HUES64 (cell line): ENCODE measurements at regions not wholly inside any gene's neighbourhood (a gene's known extent, or its start where the extent isn't known, plus 50 kb on each side); places are given as distances from the start of the nearest gene placed in this dataset.
A peak's percentile ranks its signal among the peaks of the same experiment; 100 is the strongest.
"Not testable (repeated sequence)": the region's sequence is repeated elsewhere in the genome, so short reads cannot be mapped to it uniquely, and the experiment has no call there.

ENCODE experiments used
- H3K27ac ChIP-seq: 2 replicates; pipeline ENCODE4 v1.7.0; 2013; ENCODE audit warnings: low read depth, low read length, inconsistent platforms
- H3K27me3 ChIP-seq: 2 replicates; pipeline ENCODE4 v1.6.1; 2013; ENCODE audit warnings: mild to moderate bottlenecking, low read length; ENCODE audit not compliant: insufficient read depth
- H3K36me3 ChIP-seq: 2 replicates; pipeline ENCODE4 v1.6.1; 2013; ENCODE audit warnings: mild to moderate bottlenecking, low read length; ENCODE audit not compliant: insufficient read depth
- H3K4me1 ChIP-seq: 2 replicates; pipeline ENCODE4 v1.6.1; 2013; ENCODE audit warnings: mild to moderate bottlenecking, low read length, moderate library complexity; ENCODE audit not compliant: insufficient read depth
- H3K4me3 ChIP-seq: 2 replicates; pipeline ENCODE4 v1.5.1; 2013; ENCODE audit warnings: mild to moderate bottlenecking, low read length, moderate library complexity
- H3K9ac ChIP-seq: 2 replicates; pipeline ENCODE4 v1.6.1; 2013; ENCODE audit warnings: mild to moderate bottlenecking, low read depth, low read length
- H3K9me3 ChIP-seq: 2 replicates; pipeline ENCODE4 v1.6.1; 2013; ENCODE audit warnings: low read depth, low read length; ENCODE audit not compliant: insufficient read depth
- WGBS: fragments of 150-250, 120-280 bp; methylation state at CpG from one replicate; pipeline ENCODE4 v1.1.7; 2013; ENCODE audit warnings: missing lambda C conversion rate; 5-methylcytosine and 5-hydroxymethylcytosine counted together

DNA sequence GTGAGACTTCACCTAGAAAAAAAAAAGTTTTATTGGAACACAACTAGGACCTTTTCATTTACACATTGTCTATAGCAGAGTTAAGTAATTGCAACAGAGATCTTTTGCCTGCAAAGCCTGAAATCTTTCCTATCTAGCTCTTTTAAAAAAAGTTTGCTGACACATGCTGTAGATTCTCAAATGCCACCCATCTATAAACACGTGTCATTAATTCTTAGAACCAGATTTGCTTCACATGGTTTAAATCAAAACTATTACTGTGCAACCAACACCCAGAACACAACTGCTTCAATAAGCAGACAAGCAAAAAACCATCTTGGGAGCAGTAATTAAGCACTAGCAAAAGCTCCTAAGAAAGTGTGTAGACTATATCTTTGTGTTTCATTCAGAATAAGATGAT lies 55.0 kb downstream of the OXSM start:
- no peak overlapping the region for H3K4me3 ChIP-seq
- no peak overlapping the region for H3K27ac ChIP-seq
- H3K4me1 ChIP-seq, result no peaks in the 10 kb centered on the region
- H3K9me3 ChIP-seq, result no peaks in the 10 kb centered on the region
- WGBS, result 86% methylated on average over 1 of the region's 1 CpG
- no peaks in the 10 kb centered on the region for H3K36me3 ChIP-seq
- H3K9ac ChIP-seq, result no peak overlapping the region
- no peaks in the 10 kb centered on the region for H3K27me3 ChIP-seq

DNA sequence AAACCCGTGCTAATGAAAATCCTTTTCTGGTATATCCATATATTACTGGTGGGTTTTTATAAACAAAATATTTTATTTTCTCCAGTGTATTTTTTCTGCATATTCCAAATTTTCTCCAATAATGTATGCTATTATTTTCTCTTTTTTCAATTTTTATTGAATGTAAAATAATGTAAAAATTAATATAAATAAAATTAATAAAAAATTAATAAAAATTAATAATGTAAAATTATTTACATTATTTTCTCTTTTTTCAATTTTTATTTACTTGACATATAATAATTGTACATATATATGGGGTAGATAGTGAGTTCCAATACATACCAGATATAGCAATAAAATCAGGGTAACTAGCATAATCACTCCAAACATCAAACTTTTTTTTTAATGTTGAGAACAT lies 56.4 kb downstream of the OXSM start:
- peaks cover 4% of the 10 kb centered on the region; the same call in 1 of the 2 replicates for H3K9me3 ChIP-seq
- no peaks in the 10 kb centered on the region for H3K36me3 ChIP-seq
- no peaks in the 10 kb centered on the region for H3K27me3 ChIP-seq
- H3K4me3 ChIP-seq, result no peak overlapping the region
- H3K4me1 ChIP-seq, result no peaks in the 10 kb centered on the region
- H3K27ac ChIP-seq, result no peak overlapping the region
- no peak overlapping the region for H3K9ac ChIP-seq
- WGBS, result no CpG with 5 or more reads among the region's 1 CpG

DNA sequence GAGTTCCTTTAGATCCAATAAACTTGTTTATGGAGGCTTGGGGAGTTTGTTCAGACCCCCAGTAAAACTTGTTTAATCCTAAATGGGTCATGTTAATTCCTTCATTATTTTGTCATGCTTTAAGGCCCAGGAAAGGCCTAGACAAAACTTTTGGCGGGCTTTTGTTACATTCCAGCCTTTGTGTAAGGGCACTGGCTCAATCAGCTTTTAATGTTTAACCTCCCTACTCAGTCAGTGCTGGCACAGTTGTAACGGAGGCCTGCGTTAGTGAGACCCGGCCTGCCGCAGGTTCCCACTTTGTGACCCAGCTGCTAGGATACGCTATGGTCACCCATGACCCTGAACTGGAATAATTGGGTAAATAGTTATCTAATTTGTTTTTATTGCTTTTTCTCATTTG lies 59.2 kb downstream of the OXSM start:
- Histone ChIP-seq H3K27ac (0 out of 2 replicates have a peak overlapping the region, but pooled peaks have one; percentile 20), H3K9ac (no peak overlapping the region), H3K4me3 (no peak overlapping the region), H3K36me3 (no peaks in the 10 kb centered on the region), H3K27me3 (no peaks in the 10 kb centered on the region), H3K4me1 (no peaks in the 10 kb centered on the region; the same call in 1 of the 2 replicates), H3K9me3 (peaks cover 4% of the 10 kb centered on the region; the same call in 1 of the 2 replicates)
- WGBS, result 93% methylated on average over 6 of the region's 6 CpGs

DNA sequence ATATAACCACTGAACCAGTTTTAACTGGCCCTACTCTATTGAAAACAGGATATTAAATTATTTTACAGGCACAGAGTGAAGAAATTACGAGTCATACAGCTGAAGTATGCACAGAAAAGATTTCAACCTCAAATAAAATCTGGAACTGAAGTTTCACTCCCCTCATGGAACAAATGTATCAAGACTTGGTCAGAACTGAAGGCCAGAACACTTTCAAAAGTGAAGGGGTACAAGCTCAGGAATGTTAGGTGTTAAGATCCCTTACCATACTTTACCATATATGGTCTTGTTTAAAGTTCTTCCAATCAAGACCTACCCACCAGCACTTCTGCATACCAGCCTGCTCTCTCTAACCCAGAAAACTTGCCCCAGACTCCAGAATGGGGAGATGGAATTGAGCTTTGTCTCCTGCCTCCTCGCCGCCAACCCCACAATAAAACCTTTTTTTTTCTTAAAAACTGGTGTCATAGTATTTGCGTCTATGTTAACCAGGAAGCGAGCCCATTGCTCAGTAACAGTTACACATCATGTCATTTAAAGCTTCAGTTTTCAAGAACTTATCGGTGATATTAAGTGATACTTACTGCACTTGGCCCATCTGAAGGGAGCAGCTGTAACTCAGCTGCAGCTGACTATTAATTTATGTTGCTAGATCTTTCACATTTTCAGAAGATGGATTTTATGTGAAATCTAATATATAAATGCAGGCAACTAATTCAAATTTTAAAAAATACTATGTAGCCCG lies 59.9 kb downstream of the OXSM start:
- H3K36me3 ChIP-seq, result no peaks in the 10 kb centered on the region
- H3K9ac ChIP-seq, result no peak overlapping the region; the same call in 1 of the 2 replicates
- H3K4me1 ChIP-seq, result no peaks in the 10 kb centered on the region; the same call in 1 of the 2 replicates
- no peaks in the 10 kb centered on the region for H3K27me3 ChIP-seq
- WGBS, result 97% methylated on average over 7 of the region's 7 CpGs
- peaks cover 4% of the 10 kb centered on the region; the same call in 1 of the 2 replicates for H3K9me3 ChIP-seq
- H3K4me3 ChIP-seq, result no peak overlapping the region
- 0 out of 2 replicates have a peak overlapping the region, but pooled peaks have one; percentile 20 for H3K27ac ChIP-seq

DNA sequence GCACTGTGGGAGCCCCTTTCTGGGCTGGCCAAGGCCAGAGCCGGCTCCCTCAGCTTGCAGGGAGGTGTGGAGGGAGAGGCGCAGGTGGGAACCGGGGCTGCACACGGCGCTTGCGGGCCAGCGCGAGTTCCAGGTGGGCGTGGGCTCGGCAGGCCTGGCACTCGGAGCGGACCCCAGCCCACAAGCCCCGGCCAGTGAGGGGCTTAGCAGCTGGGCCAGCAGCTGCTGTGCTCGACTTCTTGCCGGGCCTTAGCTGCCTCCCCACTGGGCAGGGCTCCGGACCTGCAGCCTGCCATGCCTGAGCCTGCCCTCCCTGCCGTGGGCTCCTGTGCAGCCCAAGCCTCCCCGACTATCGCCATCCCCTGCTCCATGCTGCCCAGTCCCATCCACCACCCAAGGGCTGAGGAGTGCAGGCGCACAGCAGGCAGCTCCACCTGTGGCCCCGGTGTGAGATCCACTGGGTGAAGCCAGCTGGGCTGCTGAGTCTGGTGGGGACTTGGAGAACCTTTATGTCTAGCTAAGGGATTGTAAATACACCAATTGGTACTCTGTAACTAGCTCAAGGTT lies 61.9 kb downstream of the OXSM start:
- H3K36me3 ChIP-seq, H3K9me3 ChIP-seq, H3K9ac ChIP-seq, H3K4me1 ChIP-seq, H3K4me3 ChIP-seq, H3K27me3 ChIP-seq, H3K27ac ChIP-seq: not testable (repeated sequence)
- 97% methylated on average over 21 of the region's 21 CpGs for WGBS

DNA sequence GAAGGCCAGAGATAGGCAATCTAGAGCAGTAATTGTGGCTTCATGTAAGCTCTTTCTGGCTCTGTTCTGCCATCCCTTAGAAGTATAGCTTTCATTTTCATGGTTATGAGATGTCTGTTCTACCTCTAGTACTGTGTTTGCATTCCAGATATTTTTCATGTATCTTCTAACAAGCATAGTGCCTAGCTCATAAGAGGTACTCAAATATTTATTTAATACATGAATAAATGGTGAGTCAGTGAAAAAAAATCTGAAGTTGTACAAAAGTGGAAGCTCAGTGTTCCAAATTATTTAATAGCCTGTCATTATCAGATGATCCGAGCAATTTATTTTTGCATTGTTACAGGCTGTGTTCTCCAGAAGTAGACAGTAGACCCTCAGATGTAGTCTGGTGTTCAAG lies 64.3 kb downstream of the OXSM start:
- peaks cover 11% of the 10 kb centered on the region for H3K4me1 ChIP-seq
- no peak overlapping the region for H3K4me3 ChIP-seq
- H3K9me3 ChIP-seq, result peaks cover 4% of the 10 kb centered on the region; the same call in 1 of the 2 replicates
- no peak overlapping the region for H3K27ac ChIP-seq
- 98% methylated on average over 1 of the region's 1 CpG for WGBS
- no peak overlapping the region for H3K9ac ChIP-seq
- no peaks in the 10 kb centered on the region for H3K27me3 ChIP-seq
- H3K36me3 ChIP-seq, result no peaks in the 10 kb centered on the region

DNA sequence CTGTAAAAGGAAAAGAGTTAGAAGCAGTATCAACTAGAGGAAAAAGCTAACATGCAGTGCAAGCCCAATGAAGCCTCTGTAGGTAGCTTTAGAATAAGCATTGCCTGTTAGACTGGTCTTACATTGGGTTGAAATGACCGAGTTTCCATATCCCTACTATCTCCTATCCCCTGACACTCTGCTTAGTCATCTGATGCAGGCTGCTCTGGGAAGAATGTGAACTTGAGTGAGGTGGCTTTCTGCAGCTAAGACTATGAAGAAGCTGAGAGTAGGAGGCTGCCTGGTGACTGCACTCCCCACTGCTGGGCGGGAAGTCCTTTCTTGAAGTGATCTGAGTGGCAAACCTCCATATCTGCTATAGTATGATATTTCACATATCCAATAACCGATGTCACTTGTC lies 64.7 kb downstream of the OXSM start:
- Histone ChIP-seq H3K4me3 (no peak overlapping the region), H3K36me3 (no peaks in the 10 kb centered on the region), H3K27me3 (no peaks in the 10 kb centered on the region), H3K9ac (no peak overlapping the region), H3K27ac (no peak overlapping the region), H3K9me3 (peaks cover 4% of the 10 kb centered on the region; the same call in 1 of the 2 replicates), H3K4me1 (peaks cover 11% of the 10 kb centered on the region)
- WGBS, result 86% methylated on average over 1 of the region's 3 CpGs

DNA sequence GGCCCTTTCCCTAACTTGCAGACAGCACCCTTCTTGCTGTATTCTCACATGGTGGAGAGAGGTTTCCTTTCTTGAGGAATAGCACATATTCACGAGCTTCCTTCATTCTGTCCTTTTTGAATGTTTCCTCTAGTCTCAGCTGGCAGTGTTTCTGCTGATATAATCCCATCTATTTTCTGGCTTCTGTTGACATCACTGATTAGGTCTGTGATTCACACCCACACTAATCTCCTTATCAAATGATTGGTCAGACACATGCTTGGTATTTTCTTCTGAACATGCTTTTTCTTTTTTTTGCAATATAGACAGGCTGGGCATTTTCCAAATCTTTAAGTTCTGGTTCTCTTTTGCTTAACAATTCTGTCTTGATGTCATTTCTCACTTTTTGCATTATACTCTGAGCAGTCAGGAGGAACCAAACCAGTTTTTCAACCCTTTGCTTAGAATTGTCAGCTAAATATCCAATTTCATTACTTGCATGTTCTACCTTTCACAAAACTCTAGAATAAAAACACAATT lies 65.4 kb downstream of the OXSM start:
- Histone ChIP-seq H3K9ac (no peak overlapping the region), H3K9me3 (peaks cover 9% of the 10 kb centered on the region; the same call in 1 of the 2 replicates), H3K27ac (no peak overlapping the region), H3K4me3 (no peak overlapping the region), H3K27me3 (no peaks in the 10 kb centered on the region), H3K4me1 (peaks cover 11% of the 10 kb centered on the region), H3K36me3 (no peaks in the 10 kb centered on the region)
- WGBS, result 91% methylated on average over 1 of the region's 1 CpG

DNA sequence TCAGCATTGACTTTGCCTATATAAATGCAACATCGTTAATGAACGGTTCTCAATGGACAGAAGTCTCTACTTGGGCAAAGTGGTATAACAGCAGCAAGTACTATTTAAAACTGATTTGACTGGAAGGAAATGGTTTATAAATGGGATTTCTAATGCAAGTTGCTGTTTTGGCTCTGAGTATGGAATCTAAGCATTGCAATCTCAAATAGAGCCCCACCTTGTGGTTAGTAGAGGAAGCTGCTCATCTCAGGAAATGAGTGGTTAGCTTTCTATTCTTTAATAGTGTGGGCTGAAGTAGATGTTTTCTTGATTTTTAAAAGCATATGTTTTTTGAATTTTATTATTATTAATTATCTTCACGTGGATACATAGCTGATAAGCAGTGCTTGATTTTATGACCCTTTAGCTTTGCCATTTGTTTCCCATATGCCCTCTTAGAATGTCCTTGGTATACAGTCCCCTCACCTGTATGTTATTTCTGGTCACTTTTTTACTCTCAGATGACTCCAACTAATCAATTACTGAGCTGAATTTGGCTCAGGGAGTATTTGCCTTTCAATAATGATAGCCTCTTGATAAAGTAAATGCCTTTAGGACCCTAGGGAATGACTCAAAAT lies 67.1 kb downstream of the OXSM start:
- Histone ChIP-seq H3K9me3 (peaks cover 11% of the 10 kb centered on the region; the same call in 1 of the 2 replicates), H3K9ac (no peak overlapping the region), H3K27ac (no peak overlapping the region), H3K4me1 (peaks cover 11% of the 10 kb centered on the region), H3K27me3 (no peaks in the 10 kb centered on the region), H3K4me3 (no peak overlapping the region), H3K36me3 (no peaks in the 10 kb centered on the region)
- 80% methylated on average over 3 of the region's 3 CpGs for WGBS

DNA sequence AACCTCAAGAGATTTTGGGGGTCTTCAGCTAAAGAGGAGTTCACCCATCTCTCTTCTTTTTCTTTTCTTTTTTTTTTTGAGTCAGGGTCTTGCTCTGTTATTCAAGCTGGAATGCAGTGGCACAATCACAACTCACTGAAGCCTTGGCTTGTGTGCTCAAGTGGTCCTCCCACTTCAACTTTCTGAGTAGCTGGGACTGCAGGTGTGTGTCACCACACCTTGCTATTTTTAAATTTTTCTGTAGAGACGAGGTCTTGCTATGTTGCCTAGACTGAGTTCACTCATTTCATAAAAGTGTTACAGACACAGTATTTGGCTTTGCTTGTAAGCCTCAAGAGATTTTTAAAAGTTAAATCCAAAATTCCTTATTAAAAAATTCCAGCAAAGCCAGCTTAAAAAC lies 71.7 kb downstream of the OXSM start:
- H3K9ac ChIP-seq, result no peak overlapping the region
- peaks cover 11% of the 10 kb centered on the region; the same call in 1 of the 2 replicates for H3K9me3 ChIP-seq

DNA sequence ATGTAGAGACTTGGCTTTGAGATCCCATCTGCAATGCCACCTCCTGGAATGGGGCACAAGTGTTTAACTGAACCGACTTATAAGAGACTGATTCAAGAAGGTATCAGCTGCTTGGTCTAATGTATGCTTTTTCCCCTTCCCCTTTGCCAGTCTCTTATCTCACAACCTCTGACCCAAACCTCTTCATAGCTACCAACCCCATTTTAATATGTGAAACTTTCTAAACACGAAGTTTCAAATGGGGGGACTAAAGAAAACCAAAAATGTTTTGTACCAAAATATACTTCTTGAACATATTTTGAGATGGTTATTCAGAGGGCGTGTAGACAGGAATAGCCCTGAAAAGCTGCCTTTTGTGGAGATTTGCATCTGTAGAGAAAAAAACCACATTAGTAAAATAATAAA lies 73.1 kb downstream of the OXSM start:
- Histone ChIP-seq H3K27ac (no peak overlapping the region), H3K9ac (no peak overlapping the region), H3K9me3 (peaks cover 11% of the 10 kb centered on the region; the same call in 1 of the 2 replicates), H3K27me3 (no peaks in the 10 kb centered on the region), H3K36me3 (no peaks in the 10 kb centered on the region), H3K4me3 (no peak overlapping the region), H3K4me1 (peaks cover 7% of the 10 kb centered on the region)
- 99% methylated on average over 3 of the region's 3 CpGs for WGBS

More for the DNA sequence above, 71.7 kb downstream of the OXSM start:
- Histone ChIP-seq H3K4me1 (peaks cover 11% of the 10 kb centered on the region), H3K4me3 (no peak overlapping the region), H3K36me3 (no peaks in the 10 kb centered on the region), H3K27ac (no peak overlapping the region), H3K27me3 (no peaks in the 10 kb centered on the region)
- 94% methylated on average over 1 of the region's 1 CpG for WGBS
